Activated CD8-positive, alpha-beta memory T cell treated with anti-CD3 and anti-CD28 coated beads, Interleukin-2, amount 50 U/mL, for 24 hours (primary cell): ENCODE measurements at regions not wholly inside any gene's neighbourhood (a gene's known extent, or its start where the extent isn't known, plus 50 kb on each side); places are given as distances from the start of the nearest gene placed in this dataset.
"Not testable (repeated sequence)": the region's sequence is repeated elsewhere in the genome, so short reads cannot be mapped to it uniquely, and the experiment has no call there.

ENCODE experiments used
- DNase-seq: peaks from one replicate; pipeline ENCODE4 v3.0.0-alpha.2; 2020; ENCODE audit errors: extremely low read depth

DNA sequence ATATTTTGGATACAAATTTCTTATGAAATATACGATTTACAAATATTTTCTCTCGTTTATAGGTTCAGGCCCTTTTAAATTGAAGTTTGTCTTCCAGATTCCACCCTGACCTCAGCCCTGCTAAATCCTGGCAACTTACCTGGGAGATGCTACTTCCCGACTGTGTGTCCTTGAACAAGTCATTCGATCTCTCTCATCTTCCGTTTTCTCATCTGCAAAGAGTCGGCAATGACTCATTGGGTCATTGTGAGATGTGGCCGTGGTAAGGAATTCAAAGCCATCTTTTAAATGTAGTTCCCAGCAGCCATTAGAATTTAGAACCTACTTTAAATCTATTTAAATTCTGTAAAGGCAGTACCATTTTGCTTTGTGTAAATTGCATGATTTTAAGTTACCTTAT, 72.5 kb downstream of the LHX2 start:
- no peak for DNase-seq

- DNase-seq = no peak
These were observed 75.7 kb downstream of the LHX2 start for GRCh38 chr9:124087226-124087625.

- DNase-seq = no peak
These were observed 76.9 kb downstream of the LHX2 start for GRCh38 chr9:124088476-124088837.

DNA sequence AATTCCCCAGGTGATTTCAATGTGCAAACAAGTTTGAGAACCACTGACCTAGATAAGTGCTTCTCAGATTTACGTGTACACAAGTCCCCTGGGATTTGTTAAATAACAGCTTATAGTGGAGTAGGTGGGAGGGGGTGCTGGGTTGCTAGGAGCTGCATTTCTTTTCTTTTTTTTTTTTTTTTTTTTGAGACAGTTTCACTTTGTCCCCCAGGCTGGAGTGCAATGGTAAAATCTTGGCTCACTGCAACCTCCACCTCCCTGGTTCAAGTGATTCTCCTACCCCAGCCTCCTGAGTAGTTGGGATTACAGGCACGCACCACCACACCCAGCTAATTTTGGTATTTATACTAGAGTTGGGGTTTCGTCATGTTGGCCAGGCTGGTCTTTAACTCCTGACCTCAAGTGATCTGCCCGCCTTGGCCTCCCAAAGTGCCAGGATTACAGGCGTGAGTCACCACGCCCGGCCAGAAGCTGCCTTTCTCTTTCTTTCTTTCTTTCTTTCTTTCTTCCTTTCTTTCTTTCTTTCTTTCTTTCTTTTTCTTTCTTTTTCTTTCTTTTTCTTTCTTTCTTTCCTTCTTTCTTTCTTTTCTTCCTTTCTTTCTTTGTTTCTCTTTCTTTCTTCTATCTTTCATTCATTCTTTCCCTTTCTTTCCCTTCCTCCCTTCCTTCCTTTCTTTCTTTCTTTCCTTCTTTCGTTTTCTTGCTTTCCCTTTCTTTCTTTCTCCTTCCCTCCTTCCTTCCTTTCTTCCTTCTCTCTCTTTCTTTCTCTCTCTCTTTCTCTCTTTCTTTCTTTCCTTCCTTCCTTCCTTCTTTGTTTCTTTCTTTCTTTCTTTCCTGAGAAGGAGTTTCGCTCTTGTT, 78.3 kb downstream of the LHX2 start:
- not testable (repeated sequence) for DNase-seq

DNA sequence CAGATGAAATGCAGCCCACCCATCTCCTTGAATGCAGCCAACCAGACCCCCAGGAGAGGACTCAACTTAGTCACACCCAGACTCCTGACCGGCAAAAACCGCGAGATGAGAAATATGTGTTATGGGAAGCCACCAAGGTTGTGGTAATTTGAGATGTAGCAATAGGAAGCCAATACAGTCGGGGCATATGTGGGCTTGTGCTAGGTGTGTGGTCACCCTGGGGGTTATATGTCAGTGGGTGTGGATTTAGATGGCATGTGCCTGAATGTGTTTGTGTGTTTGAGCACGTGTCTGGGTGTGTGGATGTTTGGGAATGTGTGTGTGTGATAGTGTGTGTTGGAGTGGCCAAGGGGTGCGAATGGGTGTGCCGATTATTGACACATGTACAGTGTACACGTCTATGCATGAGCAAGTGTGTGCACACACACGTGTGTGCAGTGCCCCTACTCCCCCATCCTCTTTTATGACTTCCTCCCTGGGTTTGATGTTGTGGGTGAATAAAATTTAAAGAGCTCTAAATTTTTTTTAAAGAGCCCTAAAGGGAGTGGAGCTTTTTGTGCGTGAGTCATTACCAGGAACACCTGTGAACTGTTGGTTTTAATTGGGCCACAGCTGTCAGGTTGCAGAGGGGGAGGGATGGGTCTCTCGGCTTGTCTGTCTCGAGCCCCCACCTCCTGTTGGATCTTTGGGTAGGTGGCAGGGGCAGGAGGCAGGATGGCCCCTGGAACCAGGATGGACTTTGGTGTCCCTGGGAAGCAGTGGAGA, 86.8 kb downstream of the LHX2 start:
- no peak for DNase-seq

- DNase-seq = no peak
These were observed 88.3 kb downstream of the LHX2 start for GRCh38 chr9:124099860-124100259.

DNA sequence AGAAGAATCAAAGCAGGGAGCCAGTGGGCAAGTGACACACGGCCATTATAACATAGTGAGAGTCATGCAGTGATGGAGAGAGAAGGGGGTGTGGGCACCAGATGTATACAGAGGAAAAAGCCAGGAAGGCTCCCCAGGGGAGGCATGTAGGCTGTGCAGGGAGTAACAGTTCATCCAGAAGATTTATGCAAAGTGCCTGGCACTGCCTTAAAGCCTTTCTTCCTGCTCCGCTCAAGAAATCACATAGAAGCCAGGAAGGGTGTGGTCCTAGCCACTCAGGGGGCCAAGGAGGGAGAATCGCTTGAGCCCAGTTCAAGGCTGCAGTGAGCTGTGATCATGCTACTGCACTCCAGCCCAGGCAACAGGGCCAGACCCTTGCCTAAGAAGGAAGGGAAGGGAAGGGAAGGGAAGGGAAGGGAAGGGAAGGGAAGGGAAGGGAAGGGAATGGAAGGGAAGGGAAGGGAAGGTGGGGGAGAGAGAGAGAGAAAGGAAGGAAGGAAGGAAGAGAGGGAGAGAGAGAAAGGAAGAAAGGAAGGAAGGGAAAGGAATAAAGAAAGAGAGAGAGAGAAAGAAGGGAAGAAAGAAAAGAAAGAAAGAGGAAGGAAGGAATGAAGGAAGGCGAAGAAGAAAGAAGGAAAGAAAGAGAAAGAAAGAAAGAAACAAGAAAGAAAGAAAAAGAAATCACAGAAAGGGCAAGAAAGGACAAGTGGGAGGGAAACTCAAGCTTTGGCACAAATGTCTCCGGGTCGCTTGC, 89.8 kb downstream of the LHX2 start:
- DNase-seq = no peak

GRCh38 chr9:124101969-124102345, 90.4 kb downstream of the LHX2 start:
- DNase-seq = no peak

DNA sequence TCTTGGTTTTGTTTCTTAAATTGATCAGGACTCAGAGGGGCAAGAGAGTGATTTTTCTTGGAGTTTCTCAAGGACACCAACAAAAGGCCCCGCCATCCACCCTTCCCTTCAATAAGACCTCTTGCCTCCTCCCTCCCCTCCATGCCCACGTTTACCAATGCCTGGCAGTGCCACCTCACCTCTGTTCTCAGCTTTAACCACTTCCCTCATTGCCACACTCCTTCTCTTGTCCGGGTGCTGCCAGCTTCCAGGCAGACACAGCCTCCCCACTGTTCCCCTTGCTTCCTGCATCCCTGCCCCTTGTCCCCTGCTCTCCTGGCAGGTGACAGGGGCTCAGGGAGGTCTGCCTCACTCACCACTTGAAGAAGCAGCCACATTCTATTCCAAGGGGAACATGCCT, 90.8 kb downstream of the LHX2 start:
- DNase-seq = no peak

DNA sequence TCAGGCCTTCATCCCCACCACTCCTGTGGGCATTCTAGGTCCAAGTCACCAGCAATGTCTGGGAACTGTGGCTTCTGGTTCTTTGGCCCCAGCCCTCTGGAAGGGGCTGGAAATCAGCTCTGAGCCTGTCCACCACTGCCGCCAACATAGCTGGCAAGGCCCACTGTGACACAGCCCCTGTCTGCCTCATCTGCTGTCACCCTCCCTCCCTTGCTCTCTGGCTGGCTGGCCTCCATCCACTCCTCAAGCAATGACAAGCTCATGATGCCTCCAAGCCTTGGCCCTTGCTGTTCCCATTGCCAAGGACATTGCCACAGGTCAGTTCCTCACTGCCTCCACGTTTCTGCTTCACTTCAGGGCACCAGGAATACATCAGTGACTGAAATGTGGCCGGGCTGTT, 93.7 kb downstream of the LHX2 start:
- no peak for DNase-seq

DNA sequence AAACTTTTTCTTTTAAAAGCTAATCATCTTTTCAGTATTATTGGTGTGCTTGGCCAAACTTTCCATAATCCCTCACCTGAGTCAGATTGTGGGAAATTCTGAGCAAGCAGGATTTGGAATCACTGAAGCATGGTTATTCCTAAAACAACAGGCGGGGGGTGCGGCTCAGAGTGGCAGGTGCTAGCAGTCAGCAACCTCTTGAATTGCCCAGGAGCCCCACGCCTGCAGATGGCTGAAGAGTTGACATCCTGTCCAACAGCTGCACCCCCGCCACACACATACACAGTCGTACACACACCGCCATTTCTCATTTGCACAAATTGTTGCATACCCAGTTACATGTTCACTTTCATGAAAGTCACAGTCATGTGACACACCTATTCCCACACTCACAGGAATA, 96.6 kb downstream of the LHX2 start:
- DNase-seq = no peak

DNA sequence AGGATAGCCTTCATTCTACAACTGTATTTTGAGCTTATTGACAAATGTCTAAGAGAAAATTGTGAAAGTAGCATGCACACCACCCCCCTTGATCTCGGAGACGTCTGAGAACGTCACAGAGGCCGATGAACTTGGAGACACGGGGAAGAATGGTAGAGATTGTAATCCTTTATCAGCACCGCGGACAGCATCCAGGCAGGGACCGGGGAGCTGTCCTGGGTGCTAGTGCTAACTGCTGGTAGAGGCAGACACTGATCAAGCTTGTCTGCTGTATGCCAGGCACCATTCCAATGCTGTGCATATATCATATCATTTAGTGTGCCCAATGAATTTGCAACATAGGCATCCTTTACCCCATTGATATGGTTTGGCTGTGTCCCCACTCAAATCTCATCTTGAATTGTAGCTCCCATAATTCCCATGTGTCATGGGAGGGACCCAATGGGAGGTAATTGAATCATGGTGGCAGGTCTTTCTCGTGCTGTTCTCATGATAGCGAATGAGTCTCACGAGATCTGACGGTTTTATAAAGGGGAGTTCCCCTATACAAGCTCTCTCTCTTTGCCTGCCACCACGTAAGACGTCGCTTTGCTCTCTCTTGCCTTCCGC, 98.8 kb downstream of the LHX2 start:
- no peak for DNase-seq

GRCh38 chr9:124116683-124117363, 105.3 kb downstream of the LHX2 start:
- DNase-seq = no peak

DNA sequence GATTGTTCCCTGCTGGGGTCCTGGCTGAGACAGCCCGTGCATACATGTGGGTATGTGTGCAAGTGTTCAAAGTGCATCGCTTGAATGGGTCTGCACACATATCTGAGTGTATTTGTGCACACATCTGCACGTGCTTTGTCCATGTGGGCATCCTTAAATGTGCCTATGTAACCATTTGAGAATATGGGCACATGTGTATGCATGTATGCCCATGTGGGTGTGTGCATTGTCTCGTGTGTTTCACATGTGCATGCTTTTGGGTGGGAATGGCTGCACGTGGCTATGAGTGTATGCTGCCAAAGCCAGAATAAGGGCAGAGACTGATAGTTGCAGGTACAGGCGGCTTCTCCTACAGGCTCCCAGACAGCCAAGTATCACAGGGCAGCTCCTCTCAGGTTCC, 107.3 kb downstream of the LHX2 start:
- DNase-seq = no peak

DNA sequence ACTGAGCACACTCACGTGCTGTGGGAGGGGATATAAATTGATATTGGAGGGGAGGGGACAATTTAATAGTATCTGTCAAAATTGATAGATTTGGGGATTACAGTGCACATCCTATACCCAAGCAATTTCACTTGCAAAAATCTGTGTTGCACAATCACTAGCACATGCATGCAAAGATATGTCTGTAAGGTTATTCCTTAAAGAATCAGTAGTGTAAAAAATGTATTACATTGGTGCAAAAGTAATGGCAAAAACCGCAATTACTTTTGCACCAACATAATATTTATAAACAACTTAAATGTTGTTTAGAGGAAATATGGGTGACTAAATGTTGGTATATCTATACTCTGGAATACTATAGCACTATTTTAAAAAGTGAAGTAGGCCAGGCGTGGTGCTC, 108.7 kb downstream of the LHX2 start:
- no peak for DNase-seq

DNA sequence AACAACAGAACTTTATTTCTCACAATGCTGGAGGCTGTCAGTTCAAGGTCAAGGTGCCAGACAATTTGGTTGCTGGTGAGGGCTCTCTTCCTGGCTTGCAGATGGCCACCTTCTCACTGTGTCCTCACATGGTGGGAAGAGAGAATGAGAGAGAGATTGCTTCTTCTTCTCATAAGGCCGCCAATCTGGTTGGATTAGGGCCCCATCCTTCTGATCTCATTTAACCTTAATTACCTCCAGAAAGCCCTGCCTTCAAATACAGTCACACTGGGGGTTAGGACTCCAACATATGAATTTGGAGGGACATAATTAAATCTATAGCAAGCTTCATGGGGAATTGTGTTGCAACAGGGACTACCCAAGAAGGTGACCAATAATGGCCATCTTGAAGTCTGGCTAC, 110.2 kb downstream of the LHX2 start:
- no peak for DNase-seq

DNA sequence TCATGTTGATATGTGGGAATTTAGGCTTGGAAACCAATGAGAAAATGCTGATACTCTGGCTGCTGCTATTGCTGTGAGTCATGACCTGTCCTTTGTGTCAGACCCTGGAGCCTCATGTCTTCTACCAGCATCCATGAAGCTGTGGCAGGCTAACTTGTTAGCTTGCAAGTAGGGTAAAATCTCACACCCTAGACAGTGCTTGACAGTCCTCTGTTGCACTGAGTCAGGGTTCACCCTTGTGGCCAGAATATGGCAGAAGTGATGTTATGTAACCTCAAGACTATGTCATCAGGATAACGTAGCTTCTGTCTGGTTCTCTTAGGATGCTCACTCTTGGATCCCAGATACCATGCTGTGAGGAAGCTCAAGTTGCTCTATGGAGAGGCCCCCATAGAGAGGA, 110.8 kb downstream of the LHX2 start:
- no peak for DNase-seq

DNA sequence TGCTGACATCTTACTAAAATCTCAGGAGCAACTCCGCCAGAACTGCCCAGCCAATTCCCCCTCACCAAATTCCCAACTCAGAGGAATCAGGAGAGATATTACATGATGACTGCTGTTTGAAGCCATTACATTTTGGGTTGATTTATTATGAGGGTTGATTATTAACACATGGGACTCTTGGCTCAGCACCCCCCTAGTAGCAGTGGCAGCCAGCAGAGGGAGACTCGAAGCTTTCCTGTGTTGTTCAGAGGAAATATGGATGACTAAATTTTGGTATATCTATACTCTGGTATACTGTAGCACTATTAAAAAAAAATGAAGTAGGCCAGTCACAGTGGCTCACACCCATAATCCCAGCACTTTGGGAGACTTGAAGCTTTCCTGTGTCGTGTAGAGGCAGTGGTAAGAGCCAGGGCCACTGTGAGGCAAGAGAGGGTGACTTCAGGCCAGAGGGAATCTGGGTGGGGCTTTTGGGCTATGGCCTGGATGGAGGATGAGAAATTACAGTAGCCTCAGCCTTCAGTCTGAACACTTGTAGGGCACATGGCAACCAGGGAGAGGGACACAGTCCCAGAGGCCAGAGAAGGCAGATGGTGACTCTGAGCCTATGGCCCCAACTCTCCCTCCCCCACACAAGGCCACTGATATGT, 111.4 kb downstream of the LHX2 start:
- no peak for DNase-seq

- not testable (repeated sequence) for DNase-seq
These were observed 112.1 kb downstream of the LHX2 start for GRCh38 chr9:124123621-124124020.

- no peak for DNase-seq
These were observed 113.4 kb downstream of the LHX2 start for GRCh38 chr9:124124729-124125650.
